ENCODE measurements at regions not wholly inside any gene's neighbourhood (a gene's known extent, or its start where the extent isn't known, plus 50 kb on each side); places are given as distances from the start of the nearest gene placed in this dataset.

DNA sequence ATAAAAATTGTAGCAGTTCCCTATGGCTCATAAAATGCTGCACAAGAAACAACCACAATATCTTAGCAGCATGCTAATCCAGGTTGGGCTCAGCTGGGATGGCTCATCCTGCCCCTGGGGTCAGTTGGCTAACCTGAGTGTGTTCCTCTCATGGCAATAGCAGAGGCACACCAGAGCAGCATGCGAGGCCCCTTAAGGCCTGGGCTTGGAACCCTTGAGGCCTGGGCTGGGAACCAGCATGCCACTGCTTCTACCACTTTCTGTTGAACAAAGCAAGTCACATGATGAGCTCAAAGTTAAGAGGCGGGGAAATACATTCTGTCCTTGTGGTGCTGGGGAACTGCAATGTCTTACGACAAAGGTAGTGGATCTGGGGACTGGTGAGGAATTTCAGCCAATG is 154.4 kb upstream of the FOXF1 start:
- no peak for TF ChIP-seq CTCF (IDR thresholded peaks at IDR 0.05; ENCODE audit: low read depth, low read length, missing control alignments)
- no peak overlapping the region for H3K4me3 ChIP-seq (replicated peaks; ENCODE audit: low read depth, low read length)
- DNase-seq (ENCODE audit: extremely low read depth, low read depth), result no peak

DNA sequence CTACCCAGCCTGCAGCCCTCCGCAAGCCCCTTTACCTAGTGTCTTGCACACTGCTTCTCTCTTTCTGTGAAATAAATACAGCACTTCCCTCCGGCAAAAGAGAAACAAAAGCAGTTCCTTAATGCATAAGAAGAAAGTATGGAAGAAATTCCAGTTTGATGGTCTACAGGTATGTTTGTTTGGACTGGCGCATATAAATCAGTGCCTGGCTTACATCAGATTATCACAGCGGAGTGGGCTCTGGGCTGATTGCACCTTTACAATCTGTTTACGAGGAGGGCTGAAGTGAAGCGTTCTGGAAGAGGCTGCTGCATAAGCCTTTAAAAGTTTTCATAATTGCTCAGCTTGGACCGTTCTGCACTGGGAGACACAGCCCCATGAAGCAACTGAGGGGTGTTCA is 153.5 kb upstream of the FOXF1 start:
- no peak for DNase-seq (ENCODE audit: extremely low read depth, low read depth)
- no peak overlapping the region for H3K4me3 ChIP-seq (replicated peaks; ENCODE audit: low read depth, low read length)
- TF ChIP-seq CTCF (IDR thresholded peaks at IDR 0.05; ENCODE audit: low read depth, low read length, missing control alignments), result no peak

- no peak overlapping the region for H3K4me3 ChIP-seq (replicated peaks; ENCODE audit: low read depth, low read length)
- no peak for TF ChIP-seq CTCF (IDR thresholded peaks at IDR 0.05; ENCODE audit: low read depth, low read length, missing control alignments)
- DNase-seq (ENCODE audit: extremely low read depth, low read depth), result no peak
Measured at GRCh38 chr16:86357303-86357702, 153.0 kb upstream of the FOXF1 start.

- no peak for TF ChIP-seq CTCF (IDR thresholded peaks at IDR 0.05; ENCODE audit: low read depth, low read length, missing control alignments)
- H3K4me3 ChIP-seq (replicated peaks; ENCODE audit: low read depth, low read length), result no peak overlapping the region
- no peak for DNase-seq (ENCODE audit: extremely low read depth, low read depth)
Measured at GRCh38 chr16:86357950-86358349, 152.4 kb upstream of the FOXF1 start.

DNA sequence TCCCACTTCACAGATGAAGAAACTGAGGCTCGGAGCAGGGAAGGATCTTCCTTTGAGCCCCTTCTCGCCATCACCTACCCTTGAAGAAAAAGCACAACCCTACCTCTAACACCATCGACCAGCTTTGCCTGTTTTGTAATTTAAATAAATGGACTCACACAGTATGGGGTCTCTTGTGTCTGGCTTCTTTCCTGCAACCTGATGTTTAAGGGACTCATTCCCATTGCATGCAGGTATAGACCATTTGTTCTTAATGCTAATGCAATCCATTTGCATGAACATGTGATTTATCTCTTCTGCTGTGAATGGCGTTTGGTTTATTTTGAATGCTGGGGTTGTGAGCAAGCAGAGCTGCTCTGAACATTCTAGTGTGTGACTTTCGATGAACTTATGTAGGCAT is 150.8 kb upstream of the FOXF1 start:
- no peak for TF ChIP-seq CTCF (IDR thresholded peaks at IDR 0.05; ENCODE audit: low read depth, low read length, missing control alignments)
- no peak for DNase-seq (ENCODE audit: extremely low read depth, low read depth)
- H3K4me3 ChIP-seq (replicated peaks; ENCODE audit: low read depth, low read length), result no peak overlapping the region

- no peak overlapping the region for H3K4me3 ChIP-seq (replicated peaks; ENCODE audit: low read depth, low read length)
- DNase-seq (ENCODE audit: extremely low read depth, low read depth), result no peak
Measured at GRCh38 chr16:86362155-86362849, 148.0 kb upstream of the FOXF1 start.

More at GRCh38 chr16:86362155-86362849, 148.0 kb upstream of the FOXF1 start:
- no peak for TF ChIP-seq CTCF (IDR thresholded peaks at IDR 0.05; ENCODE audit: low read depth, low read length, missing control alignments)
